ENCODE measurements at regions not wholly inside any gene's neighbourhood (a gene's known extent, or its start where the extent isn't known, plus 50 kb on each side); places are given as distances from the start of the nearest gene placed in this dataset.

GRCh38 chr20:6388671-6389197 lies 265.9 kb upstream of the FERMT1 start:
- TF ChIP-seq POLR2AphosphoS5 (IDR thresholded peaks at IDR 0.05) (no peak), CTCF (IDR thresholded peaks at IDR 0.05; ENCODE audit: poor library complexity, severe bottlenecking) (no peak)
